Loucy (cell line): ENCODE measurements at regions not wholly inside any gene's neighbourhood (a gene's known extent, or its start where the extent isn't known, plus 50 kb on each side); places are given as distances from the start of the nearest gene placed in this dataset.
"Not testable (repeated sequence)": the region's sequence is repeated elsewhere in the genome, so short reads cannot be mapped to it uniquely, and the experiment has no call there.

Experiments used
- EZH2phosphoT487 ChIP-seq: fragments of 200-600 bp; IDR thresholded peaks from 2 replicates; pipeline ENCODE4 v1.6.1; 2018; ENCODE audit warnings: antibody characterized with exemption, mild to moderate bottlenecking, moderate library complexity, borderline replicate concordance
- TF ChIP-seq, protein P1 (sequence below): fragments of 200-600 bp; sonication (generic); conservative IDR thresholded peaks from 2 replicates; pipeline ENCODE4 v1.5.1; 2014; ENCODE audit warnings: mild to moderate bottlenecking, antibody characterized with exemption, low read length

DNA sequence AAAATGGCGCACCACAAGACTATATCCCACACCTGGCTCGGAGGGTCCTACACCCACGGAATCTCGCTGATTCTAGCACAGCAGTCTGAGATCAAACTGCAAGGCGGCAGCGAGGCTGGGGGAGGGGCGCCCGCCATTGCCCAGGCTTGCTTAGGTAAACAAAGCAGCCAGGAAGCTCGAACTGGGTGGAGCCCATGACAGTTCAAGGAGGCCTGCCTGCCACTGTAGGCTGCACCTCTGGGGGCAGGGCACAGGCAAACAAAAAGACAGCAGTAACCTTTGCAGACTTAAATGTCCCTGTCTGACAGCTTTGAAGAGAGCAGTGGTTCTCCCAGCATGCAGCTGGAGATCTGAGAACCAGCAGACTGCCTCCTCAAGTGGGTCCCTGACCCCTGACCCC lies 894.3 kb upstream of the FBXO33 start:
- TF ChIP-seq, protein P1, sequence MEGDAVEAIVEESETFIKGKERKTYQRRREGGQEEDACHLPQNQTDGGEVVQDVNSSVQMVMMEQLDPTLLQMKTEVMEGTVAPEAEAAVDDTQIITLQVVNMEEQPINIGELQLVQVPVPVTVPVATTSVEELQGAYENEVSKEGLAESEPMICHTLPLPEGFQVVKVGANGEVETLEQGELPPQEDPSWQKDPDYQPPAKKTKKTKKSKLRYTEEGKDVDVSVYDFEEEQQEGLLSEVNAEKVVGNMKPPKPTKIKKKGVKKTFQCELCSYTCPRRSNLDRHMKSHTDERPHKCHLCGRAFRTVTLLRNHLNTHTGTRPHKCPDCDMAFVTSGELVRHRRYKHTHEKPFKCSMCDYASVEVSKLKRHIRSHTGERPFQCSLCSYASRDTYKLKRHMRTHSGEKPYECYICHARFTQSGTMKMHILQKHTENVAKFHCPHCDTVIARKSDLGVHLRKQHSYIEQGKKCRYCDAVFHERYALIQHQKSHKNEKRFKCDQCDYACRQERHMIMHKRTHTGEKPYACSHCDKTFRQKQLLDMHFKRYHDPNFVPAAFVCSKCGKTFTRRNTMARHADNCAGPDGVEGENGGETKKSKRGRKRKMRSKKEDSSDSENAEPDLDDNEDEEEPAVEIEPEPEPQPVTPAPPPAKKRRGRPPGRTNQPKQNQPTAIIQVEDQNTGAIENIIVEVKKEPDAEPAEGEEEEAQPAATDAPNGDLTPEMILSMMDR, result not testable (repeated sequence)
- not testable (repeated sequence) for TF ChIP-seq EZH2phosphoT487
